ENCODE measurements at regions not wholly inside any gene's neighbourhood (a gene's known extent, or its start where the extent isn't known, plus 50 kb on each side); places are given as distances from the start of the nearest gene placed in this dataset.

- DNase-seq (no peak), ATAC-seq (no peak)
- no peak overlapping the region for H3K4me3 ChIP-seq (ENCODE audit: low read length)
- Mint-ChIP-seq H3K27me3 (ENCODE audit: low read depth in 2 of 2) (peaks cover 6 to 10% of the 10 kb centered on the region in 2 donors), H3K27ac (no peak overlapping the region), H3K4me1 (no peaks in the 10 kb centered on the region), H3K4me3 (no peak overlapping the region), H3K36me3 (no peaks in the 10 kb centered on the region), H3K9me3 (no peaks in the 10 kb centered on the region)
- H3K36me3 ChIP-seq (ENCODE audit: control insufficient read depth, insufficient read depth, low read length), result no peaks in the 10 kb centered on the region
- 80% methylated on average over 5 of the region's 5 CpGs for WGBS (ENCODE audit: insufficient coverage)
- intact Hi-C loops (cut with micrococcal nuclease), result no loop called here
- H3K9me3 ChIP-seq (ENCODE audit: control insufficient read depth, insufficient read depth, low read length), result no peaks in the 10 kb centered on the region
- TF ChIP-seq, protein P1, sequence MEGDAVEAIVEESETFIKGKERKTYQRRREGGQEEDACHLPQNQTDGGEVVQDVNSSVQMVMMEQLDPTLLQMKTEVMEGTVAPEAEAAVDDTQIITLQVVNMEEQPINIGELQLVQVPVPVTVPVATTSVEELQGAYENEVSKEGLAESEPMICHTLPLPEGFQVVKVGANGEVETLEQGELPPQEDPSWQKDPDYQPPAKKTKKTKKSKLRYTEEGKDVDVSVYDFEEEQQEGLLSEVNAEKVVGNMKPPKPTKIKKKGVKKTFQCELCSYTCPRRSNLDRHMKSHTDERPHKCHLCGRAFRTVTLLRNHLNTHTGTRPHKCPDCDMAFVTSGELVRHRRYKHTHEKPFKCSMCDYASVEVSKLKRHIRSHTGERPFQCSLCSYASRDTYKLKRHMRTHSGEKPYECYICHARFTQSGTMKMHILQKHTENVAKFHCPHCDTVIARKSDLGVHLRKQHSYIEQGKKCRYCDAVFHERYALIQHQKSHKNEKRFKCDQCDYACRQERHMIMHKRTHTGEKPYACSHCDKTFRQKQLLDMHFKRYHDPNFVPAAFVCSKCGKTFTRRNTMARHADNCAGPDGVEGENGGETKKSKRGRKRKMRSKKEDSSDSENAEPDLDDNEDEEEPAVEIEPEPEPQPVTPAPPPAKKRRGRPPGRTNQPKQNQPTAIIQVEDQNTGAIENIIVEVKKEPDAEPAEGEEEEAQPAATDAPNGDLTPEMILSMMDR (IDR thresholded peaks at IDR 0.05), result no peak
- H3K27ac ChIP-seq (ENCODE audit: low read length), result no peak overlapping the region
- no peaks in the 10 kb centered on the region for H3K4me1 ChIP-seq (ENCODE audit: control insufficient read depth, insufficient read depth, low read length)
- no peaks in the 10 kb centered on the region for H3K27me3 ChIP-seq (ENCODE audit: control insufficient read depth, insufficient read depth, low read length)
Measured at GRCh38 chr10:42941790-42942189, 135.1 kb upstream of the RET start.

GRCh38 chr10:42942279-42942950 lies 134.5 kb upstream of the RET start:
- DNase-seq (no peak), ATAC-seq (no peak)
- 81% methylated on average over 7 of the region's 7 CpGs for WGBS (ENCODE audit: insufficient coverage)
- no peaks in the 10 kb centered on the region for H3K36me3 ChIP-seq (ENCODE audit: control insufficient read depth, insufficient read depth, low read length)
- H3K9me3 ChIP-seq (ENCODE audit: control insufficient read depth, insufficient read depth, low read length), result no peaks in the 10 kb centered on the region
- no peaks in the 10 kb centered on the region for H3K27me3 ChIP-seq (ENCODE audit: control insufficient read depth, insufficient read depth, low read length)
- H3K4me1 ChIP-seq (ENCODE audit: control insufficient read depth, insufficient read depth, low read length), result no peaks in the 10 kb centered on the region
- Mint-ChIP-seq H3K27ac (no peak overlapping the region), H3K4me1 (no peaks in the 10 kb centered on the region), H3K9me3 (no peaks in the 10 kb centered on the region), H3K36me3 (no peaks in the 10 kb centered on the region), H3K4me3 (no peak overlapping the region), H3K27me3 (ENCODE audit: low read depth in 2 of 2) (peaks cover 6 to 16% of the 10 kb centered on the region in 2 donors)
- no peak overlapping the region for H3K4me3 ChIP-seq (ENCODE audit: low read length)
- intact Hi-C loops (cut with micrococcal nuclease), result no loop called here
- TF ChIP-seq, protein P1 (IDR thresholded peaks at IDR 0.05), result no peak
- H3K27ac ChIP-seq (ENCODE audit: low read length), result no peak overlapping the region

GRCh38 chr10:42943025-42943818 lies 133.6 kb upstream of the RET start:
- Histone ChIP-seq H3K4me1 (ENCODE audit: control insufficient read depth, insufficient read depth, low read length) (no peaks in the 10 kb centered on the region), H3K27me3 (ENCODE audit: control insufficient read depth, insufficient read depth, low read length) (no peaks in the 10 kb centered on the region), H3K4me3 (ENCODE audit: low read length) (no peak overlapping the region), H3K27ac (ENCODE audit: low read length) (no peak overlapping the region), H3K36me3 (ENCODE audit: control insufficient read depth, insufficient read depth, low read length) (no peaks in the 10 kb centered on the region), H3K9me3 (ENCODE audit: control insufficient read depth, insufficient read depth, low read length) (no peaks in the 10 kb centered on the region)
- no peaks in the 10 kb centered on the region for H3K4me1 Mint-ChIP-seq
- TF ChIP-seq, protein P1 (IDR thresholded peaks at IDR 0.05), result no peak
- intact Hi-C loops (cut with micrococcal nuclease), result no loop called here
- H3K36me3 Mint-ChIP-seq, result no peaks in the 10 kb centered on the region
- H3K4me3 Mint-ChIP-seq, result no peak overlapping the region
- no peak for DNase-seq
- ATAC-seq, result no peak
- 89% methylated on average over 9 of the region's 9 CpGs for WGBS (ENCODE audit: insufficient coverage)
- H3K27ac Mint-ChIP-seq, result no peak overlapping the region
- H3K27me3 Mint-ChIP-seq (ENCODE audit: low read depth in 2 of 2), result peaks cover 7 to 19% of the 10 kb centered on the region in 2 donors
- no peaks in the 10 kb centered on the region for H3K9me3 Mint-ChIP-seq
